Suprapubic skin (tissue), 3 donors: ENCODE measurements at regions not wholly inside any gene's neighbourhood (a gene's known extent, or its start where the extent isn't known, plus 50 kb on each side); places are given as distances from the start of the nearest gene placed in this dataset.

Experiments used
- POLR2A ChIP-seq, 2 donors: fragments of 450-650 bp; IDR thresholded peaks; one replicate each; pipeline ENCODE4 v1.6.1; 2017; ENCODE audit warnings: antibody characterized with exemption in 2 of 2, mild to moderate bottlenecking in 2 of 2, moderate library complexity in 2 of 2
- TF ChIP-seq, protein P1 (sequence below), 2 donors: fragments of 200-600 bp in 1 of 2; fragments of 450-650 bp in 1 of 2; sonication (generic) in 1 of 2; IDR thresholded peaks; one replicate each; pipeline ENCODE4 v1.5.1; 2016 to 2019; ENCODE audit warnings: antibody characterized with exemption in 2 of 2, mild to moderate bottlenecking in 1 of 2, moderate library complexity in 1 of 2

GRCh38 chrX:110428144-110428543 is 69.5 kb downstream of the RTL9 start:
- TF ChIP-seq, protein P1, sequence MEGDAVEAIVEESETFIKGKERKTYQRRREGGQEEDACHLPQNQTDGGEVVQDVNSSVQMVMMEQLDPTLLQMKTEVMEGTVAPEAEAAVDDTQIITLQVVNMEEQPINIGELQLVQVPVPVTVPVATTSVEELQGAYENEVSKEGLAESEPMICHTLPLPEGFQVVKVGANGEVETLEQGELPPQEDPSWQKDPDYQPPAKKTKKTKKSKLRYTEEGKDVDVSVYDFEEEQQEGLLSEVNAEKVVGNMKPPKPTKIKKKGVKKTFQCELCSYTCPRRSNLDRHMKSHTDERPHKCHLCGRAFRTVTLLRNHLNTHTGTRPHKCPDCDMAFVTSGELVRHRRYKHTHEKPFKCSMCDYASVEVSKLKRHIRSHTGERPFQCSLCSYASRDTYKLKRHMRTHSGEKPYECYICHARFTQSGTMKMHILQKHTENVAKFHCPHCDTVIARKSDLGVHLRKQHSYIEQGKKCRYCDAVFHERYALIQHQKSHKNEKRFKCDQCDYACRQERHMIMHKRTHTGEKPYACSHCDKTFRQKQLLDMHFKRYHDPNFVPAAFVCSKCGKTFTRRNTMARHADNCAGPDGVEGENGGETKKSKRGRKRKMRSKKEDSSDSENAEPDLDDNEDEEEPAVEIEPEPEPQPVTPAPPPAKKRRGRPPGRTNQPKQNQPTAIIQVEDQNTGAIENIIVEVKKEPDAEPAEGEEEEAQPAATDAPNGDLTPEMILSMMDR (IDR thresholded peaks at IDR 0.05), result no peak
- no peak for TF ChIP-seq POLR2A (IDR thresholded peaks at IDR 0.05)
